Transverse colon (tissue), 3 donors: ENCODE measurements at regions not wholly inside any gene's neighbourhood (a gene's known extent, or its start where the extent isn't known, plus 50 kb on each side); places are given as distances from the start of the nearest gene placed in this dataset.

ENCODE experiments used
- POLR2A ChIP-seq: fragments of 450-650 bp; IDR thresholded peaks from one replicate; pipeline ENCODE4 v1.6.1; 2016; ENCODE audit warnings: antibody characterized with exemption, mild to moderate bottlenecking, moderate library complexity
- TF ChIP-seq, protein P1 (sequence below), 5 experiments: fragments of 200-600 bp in 3 of 5; fragments of 450-650 bp in 2 of 5; sonication (generic) in 3 of 5; IDR thresholded peaks; 1 replicate in 2 of 5; 2 replicates in 3 of 5; pipeline ENCODE4 v1.5.1; 2016 to 2017; ENCODE audit warnings: antibody characterized with exemption in 5 of 5, inconsistent platforms in 3 of 5, mild to moderate bottlenecking in 2 of 5, moderate library complexity in 1 of 5

- TF ChIP-seq, protein P1, sequence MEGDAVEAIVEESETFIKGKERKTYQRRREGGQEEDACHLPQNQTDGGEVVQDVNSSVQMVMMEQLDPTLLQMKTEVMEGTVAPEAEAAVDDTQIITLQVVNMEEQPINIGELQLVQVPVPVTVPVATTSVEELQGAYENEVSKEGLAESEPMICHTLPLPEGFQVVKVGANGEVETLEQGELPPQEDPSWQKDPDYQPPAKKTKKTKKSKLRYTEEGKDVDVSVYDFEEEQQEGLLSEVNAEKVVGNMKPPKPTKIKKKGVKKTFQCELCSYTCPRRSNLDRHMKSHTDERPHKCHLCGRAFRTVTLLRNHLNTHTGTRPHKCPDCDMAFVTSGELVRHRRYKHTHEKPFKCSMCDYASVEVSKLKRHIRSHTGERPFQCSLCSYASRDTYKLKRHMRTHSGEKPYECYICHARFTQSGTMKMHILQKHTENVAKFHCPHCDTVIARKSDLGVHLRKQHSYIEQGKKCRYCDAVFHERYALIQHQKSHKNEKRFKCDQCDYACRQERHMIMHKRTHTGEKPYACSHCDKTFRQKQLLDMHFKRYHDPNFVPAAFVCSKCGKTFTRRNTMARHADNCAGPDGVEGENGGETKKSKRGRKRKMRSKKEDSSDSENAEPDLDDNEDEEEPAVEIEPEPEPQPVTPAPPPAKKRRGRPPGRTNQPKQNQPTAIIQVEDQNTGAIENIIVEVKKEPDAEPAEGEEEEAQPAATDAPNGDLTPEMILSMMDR (IDR thresholded peaks at IDR 0.05) = no peak
- TF ChIP-seq POLR2A = no peak
Measured at GRCh38 chr3:31469385-31469784, 63.3 kb upstream of the STT3B start.
